LNCaP clone FGC (cell line): ENCODE measurements at regions not wholly inside any gene's neighbourhood (a gene's known extent, or its start where the extent isn't known, plus 50 kb on each side); places are given as distances from the start of the nearest gene placed in this dataset.
"Not testable (repeated sequence)": the region's sequence is repeated elsewhere in the genome, so short reads cannot be mapped to it uniquely, and the experiment has no call there.

Experiments used
- DNase-seq: peaks from one replicate; pipeline ENCODE4 v3.0.0-alpha.2; 2011; ENCODE audit warnings: low read depth
- H3K4me3 ChIP-seq: 2 replicates; pipeline ENCODE4 v1.5.1; 2011; ENCODE audit warnings: mild to moderate bottlenecking, low read depth, low read length, control low read depth
- CTCF ChIP-seq: IDR thresholded peaks from 2 replicates; pipeline ENCODE4 v1.5.1; 2012; ENCODE audit warnings: mild to moderate bottlenecking; ENCODE audit not compliant: control insufficient read depth, insufficient read depth; ENCODE audit errors: extremely low read depth

DNA sequence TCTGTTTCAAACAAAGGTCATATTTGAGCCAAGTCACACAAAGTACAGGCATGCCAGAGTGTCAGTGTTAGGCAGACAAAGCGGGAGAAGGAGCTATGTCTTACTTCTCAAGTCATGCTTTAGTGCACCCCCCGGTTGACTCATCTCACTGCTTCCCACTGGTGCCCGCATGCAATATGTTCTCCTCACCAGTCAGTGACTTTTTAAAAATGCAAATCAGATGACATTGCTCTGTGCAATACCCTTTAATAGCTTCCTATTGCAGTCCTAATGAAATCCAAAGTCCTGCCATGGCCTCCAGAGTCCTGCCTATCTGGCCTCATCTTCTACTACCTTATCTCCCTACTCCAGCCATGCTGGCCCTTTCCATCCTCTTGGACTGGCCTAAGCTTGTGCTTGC lies 429.1 kb downstream of the ACTR3B start:
- H3K4me3 ChIP-seq: no peak overlapping the region
- no peak for DNase-seq
- no peak for TF ChIP-seq CTCF

DNA sequence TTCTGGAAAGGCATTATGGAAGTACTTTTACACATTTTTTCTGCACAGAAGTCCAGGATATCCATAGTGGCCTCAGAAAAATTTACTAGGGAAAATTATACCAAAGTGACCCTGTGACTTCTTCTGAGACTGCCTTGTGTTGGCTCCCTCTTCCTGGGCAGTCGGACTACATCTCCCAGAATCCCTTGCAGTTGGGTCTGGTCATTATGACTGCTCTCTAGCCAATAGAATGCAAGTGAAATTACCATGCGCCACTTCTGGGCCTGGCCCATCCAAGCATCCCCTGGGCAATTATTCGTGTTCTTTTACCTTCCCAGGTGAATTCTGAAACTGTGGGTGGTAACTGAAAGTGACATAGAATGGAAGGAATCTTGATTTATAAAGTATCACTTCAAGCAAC lies 430.9 kb downstream of the ACTR3B start:
- no peak for TF ChIP-seq CTCF
- no peak overlapping the region for H3K4me3 ChIP-seq
- DNase-seq: peak; percentile 32

DNA sequence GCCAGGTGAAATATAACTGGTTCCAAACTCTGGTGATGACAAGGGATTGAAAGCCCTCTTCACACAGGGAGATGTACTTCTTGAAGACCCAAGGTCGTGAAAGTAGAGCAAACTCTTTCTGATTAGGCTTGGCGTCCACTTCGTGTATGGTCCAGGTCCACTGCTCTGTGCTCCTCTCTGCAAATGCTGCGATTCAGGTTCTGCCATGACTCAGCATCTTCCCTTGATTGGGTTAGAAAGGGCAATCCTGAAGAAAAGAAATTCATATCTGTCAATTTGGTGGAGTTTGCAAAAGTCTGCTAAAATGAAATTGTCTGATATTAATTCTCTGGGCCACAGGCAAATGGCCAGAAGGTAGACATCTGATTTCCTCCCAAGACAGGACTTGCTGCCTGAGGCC lies 431.4 kb downstream of the ACTR3B start:
- no peak for DNase-seq
- H3K4me3 ChIP-seq: no peak overlapping the region
- TF ChIP-seq CTCF: no peak

DNA sequence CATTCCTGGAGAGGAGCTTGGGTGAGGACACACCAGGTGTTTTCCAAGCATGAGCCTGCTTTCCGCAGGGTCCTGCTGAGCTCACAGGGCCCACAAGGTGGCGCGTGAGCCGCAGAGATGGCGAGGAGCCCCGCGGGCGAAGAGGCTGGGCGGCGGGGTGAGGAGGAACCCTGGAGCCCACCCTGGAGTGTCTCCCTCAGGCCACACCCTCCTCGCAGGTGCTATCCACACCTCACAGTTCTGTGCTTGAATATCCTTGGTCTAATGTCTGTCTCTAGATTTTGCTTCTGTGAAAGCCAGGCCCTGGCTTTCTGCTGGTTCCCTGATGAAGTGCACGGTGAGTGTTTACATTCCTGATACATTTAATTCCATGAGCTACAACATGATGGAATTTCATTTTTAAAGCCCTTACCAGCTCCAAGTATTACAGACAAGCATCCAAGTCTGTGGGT lies 433.6 kb downstream of the ACTR3B start:
- peak; percentile 97 for TF ChIP-seq CTCF
- no peak for DNase-seq
- no peak overlapping the region for H3K4me3 ChIP-seq

GRCh38 chr7:153217032-153217431 lies 457.5 kb downstream of the ACTR3B start:
- no peak overlapping the region for H3K4me3 ChIP-seq
- TF ChIP-seq CTCF: no peak
- no peak for DNase-seq

- DNase-seq: no peak
- TF ChIP-seq CTCF: no peak
- no peak overlapping the region for H3K4me3 ChIP-seq
These were observed 465.3 kb downstream of the ACTR3B start for GRCh38 chr7:153224890-153225289.

- H3K4me3 ChIP-seq, DNase-seq: not testable (repeated sequence)
These were observed 485.6 kb downstream of the ACTR3B start for GRCh38 chr7:153245136-153245535.
